IPS-NIHi11 (cell line): ENCODE measurements at regions not wholly inside any gene's neighbourhood (a gene's known extent, or its start where the extent isn't known, plus 50 kb on each side); places are given as distances from the start of the nearest gene placed in this dataset.

Experiments used
- DNase-seq: peaks from one replicate; pipeline ENCODE4 v3.0.0; 2012; ENCODE audit warnings: mixed read lengths, low spot score

DNA sequence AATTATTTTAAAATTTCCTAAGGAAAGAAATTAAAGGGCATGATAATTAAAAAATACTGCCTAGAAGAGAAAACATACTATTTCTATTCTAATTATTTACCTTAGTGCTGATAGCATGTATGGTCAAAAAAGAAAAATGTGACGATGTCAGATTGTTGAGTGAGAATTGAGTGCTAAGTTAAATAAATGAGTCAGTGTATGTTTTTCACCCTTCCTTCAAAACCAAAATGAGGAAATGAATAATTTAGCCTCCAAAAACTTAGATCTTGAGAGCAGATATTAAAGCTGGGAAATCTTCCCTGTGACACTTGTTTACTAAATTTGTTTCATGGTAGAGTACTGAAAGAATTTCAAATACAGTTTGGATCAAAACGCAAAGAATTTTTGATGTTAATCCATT lies 58.6 kb upstream of the NYAP2 start:
- DNase-seq = no peak

DNA sequence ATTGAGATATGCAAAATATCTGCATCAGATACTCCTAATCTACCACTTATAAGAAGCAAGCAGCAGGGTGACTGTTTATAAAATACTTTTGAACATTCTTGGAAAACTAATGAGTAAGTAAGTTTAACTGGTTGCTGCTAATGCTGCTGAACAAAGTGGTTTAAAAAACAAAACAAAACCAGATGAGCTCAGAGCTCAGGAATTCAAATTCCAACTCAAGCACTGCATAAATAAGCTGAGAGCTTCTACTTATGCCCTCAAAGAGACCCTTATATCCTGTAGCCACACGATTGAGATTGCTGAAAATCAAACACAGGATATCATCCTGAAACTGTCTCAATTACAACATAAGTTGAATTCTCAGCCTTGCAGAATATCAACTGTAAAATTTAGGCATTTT lies 62.3 kb upstream of the NYAP2 start:
- DNase-seq = no peak

DNA sequence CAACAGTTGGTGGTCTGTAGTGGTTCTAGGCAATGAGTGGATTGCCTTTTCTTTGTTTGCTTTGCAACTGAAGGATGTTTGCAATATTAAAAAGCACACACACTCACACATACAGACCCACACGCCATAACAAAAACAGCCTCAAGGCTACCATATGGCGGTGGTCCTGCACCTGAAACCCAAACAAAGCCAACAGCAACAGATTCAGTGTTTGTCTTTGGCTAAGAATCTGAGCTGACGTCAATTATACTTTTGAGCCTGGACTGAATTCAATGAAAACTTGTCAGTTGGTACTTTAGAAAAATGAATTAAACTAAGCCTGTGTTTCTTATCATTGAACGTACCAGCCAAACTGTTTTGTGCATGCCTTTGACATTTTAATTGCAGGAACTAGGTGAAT lies 65.0 kb upstream of the NYAP2 start:
- DNase-seq = no peak

DNA sequence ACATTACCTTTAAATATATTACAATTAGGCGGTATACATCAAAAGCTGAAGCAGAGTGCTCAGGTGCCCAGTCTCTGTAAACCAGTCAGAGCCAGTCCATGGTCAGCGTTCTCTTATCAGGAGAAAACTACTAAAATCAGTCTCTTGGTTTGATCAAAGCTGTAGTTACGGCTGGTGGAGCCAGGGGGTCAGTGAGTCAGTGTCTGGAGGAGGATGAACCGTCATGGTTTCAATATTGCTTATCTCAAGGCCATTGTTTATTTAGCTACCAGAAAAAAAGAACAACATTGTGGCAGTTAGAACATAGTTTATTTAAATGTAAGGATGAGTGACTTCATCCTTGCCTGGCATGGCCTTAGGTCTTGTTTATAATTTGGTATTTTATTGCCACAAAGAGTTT lies 71.3 kb upstream of the NYAP2 start:
- no peak for DNase-seq

DNA sequence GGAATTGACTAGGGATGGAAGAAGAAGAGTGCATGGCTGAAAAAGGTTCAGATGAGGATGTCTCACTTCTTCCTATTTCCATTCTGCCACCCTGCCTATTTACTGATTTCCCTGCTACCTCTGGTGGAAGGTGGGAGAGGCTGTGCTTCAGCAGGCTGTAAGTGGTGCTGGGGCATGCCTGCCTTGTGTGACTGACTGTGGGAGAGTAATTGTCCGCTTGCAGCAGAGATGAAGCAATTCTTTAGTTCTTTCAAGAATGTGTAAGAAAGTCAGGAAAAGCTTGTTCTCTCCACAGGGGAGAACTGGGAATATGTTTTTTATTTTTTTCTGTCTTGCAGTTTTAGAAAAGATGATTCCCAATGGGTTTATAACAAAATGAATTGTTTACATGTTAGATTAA lies 72.5 kb upstream of the NYAP2 start:
- DNase-seq = no peak

DNA sequence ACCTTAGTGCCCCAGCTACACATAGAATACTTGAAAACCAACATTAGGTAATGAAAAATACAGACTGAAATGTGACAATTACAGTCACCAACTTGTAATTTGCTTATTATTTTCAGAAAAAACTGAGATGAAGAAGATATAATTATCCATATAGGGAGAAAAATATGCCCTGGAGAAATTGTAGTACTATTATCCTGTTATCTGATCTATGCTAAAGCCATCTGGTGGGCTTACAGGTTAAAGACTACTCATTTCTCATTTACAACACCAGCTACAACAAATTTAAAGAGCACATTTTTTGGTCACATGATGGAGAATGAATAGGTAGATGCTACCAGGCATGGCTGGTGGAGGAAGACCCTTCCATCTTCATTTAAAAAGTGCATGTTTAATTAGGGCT lies 79.6 kb upstream of the NYAP2 start:
- DNase-seq = no peak

DNA sequence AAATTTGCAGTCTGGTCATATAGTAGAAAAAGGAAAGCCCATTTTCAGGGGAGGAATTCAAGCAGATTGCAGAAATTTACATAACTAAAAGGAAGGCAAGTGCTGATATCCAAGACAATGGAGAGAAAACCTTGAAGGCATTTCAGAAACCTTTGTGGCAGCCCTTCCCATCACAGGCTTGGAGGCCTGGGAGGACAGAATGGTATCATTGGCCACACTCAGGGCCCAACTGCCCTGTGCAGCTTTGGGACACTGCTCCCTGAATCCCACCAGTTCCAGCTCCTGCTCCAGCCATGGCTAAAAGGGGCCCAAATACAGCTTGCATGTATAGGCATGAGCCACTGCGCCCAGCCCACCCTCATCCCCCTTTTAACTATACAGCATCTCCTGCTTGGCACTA lies 81.1 kb upstream of the NYAP2 start:
- DNase-seq = no peak

DNA sequence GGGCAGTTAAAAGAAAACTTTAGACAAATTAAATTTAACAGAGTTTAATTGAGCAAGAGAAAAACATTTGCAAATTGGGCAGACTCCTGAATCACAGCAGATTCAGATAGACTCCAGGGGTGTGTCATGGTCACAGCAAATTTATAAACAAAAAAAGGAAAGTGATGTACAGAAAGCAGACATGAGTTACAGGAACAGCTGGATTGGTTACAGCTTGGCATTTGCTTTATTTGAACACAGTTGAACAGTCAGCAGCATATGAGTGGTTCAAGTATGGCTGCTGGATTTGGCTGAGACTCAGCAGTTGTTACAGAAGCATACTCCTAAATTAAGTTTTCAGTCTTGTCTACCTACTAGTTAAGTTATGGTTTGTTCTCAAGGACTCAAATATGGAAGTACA lies 82.3 kb upstream of the NYAP2 start:
- DNase-seq = no peak

DNA sequence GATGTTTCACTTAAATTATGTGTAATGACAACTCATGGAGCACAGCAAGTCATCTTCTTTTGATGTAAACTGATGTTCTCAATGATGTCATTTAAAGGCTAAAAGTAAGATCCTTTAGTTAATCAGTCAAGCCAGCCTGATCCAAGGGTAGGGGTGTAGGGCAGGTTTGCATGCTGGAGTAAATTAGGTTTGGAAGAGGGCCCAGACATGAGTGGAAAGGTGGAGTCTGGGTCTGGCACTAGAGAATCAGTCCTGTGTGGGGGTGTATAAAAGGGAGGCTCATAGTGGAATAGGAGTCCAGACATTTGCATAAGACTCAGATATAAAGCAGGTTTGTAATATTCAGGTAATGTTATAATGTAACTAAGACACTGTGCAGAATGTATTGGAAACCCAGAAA lies 88.8 kb upstream of the NYAP2 start:
- DNase-seq = no peak

DNA sequence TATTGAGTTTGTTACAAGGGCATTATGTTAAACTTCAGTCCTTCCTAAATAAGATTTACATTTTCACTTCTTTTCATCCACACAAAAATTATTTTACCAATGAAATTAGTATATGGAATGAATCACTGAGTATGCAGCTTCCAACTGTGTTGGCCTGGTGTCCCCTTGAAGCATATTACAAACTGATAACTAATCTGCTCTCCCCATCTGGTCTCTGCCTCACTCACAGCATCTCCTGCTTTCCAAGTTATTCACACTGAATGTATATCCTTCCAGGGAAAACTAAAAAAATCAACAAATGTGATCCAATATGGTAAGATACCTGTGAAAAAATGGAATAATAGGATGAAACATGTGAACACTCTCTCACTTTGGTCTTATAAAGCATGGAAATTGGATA lies 90.0 kb upstream of the NYAP2 start:
- no peak for DNase-seq

DNA sequence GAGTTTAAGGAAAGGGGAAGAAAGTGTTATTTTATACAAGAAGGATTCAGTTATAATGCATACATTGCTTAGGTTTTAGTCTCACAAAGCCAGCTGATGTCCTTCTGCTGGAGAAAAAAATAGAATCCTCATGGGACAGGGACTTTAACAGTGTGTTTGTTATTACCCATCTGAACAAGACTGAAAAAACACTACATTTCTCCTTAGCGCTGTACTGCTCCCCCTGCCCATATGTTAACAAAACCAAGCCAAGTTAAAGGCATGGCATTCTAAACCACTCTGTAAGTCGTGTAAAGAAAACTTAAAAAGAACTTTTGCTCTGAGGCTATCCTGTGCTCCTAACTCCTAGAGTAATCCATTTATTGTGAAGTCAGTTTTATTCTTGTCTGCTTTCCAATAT lies 102.6 kb upstream of the NYAP2 start:
- no peak for DNase-seq

DNA sequence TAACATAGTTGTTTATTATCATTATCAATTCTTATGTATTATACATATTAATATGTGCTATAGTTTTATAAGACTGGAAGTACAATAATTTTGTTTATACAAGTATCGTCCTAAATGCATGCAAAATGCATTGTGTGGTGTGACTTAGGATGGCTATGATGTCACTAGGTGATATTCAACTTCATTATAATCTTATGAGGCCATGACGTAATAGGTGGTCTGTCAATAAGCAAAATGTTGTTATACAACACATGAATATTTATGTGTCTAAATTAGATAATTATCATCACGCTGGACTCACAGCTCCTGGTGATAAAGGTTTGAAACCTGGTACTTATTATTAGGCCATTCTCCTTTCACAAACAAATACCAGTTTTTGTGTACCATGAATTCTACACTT lies 104.4 kb upstream of the NYAP2 start:
- DNase-seq = no peak

DNA sequence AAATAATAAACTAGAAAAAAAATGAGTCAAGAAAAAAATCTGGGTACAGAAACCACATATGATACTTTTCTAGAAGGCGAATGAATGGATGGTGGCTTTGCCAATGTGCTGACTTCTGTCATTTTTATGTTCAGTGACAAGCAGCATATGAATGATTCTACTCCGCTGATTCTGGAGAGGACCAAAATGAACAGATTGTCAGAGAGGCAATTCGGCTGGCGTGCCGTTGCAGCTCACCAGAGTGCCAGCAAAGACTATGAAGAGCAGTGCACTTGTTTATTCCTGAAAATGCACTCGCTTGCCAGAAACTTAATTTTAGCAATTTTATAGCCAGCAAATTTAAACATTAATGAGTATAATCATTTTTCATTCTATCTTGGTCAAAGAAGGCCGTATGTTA lies 105.9 kb upstream of the NYAP2 start:
- no peak for DNase-seq

DNA sequence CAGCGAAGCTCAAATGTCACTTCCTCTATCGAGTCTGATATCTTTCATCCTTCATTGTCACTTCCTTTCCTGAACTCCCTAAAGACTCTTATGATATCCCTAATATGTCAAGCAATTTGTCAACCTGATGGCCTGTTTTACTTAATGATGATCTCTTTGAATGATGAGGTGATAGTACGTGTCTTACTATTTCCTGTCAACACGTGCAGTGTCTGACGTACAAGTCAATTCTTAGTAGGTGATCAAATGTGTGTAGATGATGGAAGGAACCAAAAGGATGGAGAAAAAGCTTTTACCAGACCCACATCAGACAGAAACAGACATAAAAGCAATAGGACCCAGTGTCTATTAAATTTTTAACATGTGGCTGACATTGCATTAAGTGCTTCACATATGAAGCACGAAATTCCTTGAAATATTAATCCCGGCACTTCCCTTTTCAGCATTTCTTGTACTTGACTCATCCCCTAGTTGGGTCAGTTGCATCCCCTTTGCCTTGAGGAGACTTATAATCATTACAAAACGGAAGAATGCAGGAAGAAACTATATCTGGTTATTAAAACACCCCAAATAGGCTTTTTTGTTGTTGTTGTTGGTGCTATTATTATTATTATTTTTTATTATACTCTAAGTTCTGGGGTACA lies 108.6 kb upstream of the NYAP2 start:
- no peak for DNase-seq

DNA sequence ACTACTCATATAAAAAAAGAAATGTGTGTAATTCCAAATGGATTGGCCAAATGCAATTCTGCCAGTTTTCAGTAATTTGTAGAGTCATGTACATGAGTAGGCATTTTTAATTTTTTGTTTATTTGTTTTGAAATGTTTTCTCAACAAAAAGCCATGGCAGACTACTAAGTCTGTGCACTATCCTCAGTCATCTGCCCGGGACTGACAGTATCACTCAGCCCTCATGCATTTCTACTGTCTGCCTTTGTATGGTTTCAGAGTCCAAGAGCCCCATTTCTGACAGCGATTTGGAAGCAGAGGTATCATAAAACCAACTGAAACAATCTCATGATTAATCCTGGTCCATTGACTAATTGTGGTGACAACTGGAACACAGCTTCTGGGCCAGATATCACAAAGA lies 109.9 kb upstream of the NYAP2 start:
- DNase-seq = no peak

DNA sequence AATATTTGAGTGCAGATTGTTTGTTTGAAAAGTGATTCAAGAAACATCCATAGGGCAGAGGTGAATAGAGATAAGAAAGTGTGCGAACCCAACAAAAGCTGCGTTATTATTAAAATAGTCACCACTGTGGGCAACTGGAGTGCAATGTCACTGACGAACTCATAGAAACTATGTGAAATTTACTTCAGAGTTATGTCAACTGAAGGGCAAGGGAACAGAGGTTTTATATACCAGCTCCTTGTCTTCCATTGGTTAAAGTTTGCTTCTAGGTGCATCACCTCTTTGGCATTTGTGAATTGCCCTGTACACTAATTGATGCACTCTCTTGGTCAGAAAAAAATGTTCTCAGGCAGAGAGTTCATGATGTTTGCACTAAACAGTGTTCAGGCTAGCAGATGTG lies 110.5 kb upstream of the NYAP2 start:
- no peak for DNase-seq

DNA sequence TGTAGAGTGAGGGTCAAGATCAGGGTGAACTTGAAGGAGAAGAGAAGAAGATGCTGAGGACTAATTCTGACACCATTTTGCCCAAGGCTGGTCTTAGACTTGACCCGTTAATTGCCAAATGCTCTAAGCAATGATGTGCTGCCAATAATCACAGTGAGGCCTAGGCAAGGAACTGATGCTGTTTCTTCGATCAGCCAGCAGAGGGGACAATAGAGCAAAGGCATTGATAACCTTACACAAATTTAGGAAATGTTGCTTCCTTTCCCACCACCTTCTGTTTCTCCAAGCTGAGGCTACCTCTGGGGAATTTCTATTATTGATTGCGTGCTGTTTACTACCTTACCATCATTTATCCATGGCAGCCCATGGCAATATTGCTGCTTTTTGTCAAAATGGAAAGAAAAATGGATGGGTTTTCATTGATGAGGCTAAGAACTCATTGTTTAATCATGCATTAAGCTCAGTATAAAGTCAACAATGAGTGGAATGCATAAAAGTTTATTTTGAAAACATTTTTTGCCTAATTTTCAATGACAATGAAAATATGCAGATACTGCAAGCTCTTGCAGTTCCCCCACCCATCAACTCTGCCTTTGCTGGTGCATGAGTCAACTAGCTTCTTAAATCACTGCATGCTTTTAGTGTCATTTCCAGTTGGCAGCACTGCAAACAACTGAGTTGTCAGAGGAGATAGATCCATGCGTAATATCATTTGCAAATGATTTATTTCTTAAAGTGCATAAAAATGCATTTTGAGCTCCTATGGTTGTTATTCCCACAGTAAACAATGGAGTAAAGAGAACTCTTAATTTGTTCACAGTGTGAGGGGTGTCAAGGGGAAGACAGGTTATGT lies 116.4 kb upstream of the NYAP2 start:
- DNase-seq = peak; percentile 55

DNA sequence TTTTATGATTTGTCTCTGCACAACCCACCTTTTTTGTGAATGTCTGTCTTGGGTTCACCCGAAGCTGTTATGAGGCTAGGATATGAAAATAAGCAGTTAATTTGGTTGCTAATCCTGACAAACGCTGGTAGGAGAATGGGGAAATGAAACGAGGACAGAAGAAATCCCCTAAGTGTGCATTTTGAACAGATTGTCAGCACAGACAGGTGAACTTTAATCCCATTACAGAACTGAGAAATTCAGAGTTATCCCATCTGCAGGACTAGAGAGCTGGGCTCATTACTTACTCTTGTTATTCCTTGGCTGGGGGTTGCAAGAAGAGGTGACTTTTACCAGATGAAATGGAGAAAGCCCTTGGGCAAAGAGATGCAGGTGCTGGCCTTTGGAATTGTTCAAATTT lies 123.3 kb upstream of the NYAP2 start:
- DNase-seq = no peak

DNA sequence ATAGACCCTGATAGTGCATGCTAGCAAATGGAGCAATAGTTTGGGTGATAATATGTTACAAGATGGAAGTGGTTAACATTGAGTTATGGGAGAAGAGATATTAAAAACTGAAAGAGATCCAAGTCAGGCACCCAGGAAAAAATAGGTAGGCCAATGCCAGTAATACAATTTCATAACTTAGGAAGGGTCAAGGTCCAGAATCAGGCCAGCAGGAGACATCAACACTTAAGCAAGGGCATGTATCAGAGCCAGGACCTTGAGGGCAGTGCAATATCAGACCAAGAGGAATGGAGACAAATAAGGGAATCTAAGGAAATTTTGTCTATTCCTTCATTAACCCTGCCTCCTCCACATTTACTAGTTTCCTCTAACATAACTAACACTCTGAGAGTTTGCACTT lies 124.1 kb upstream of the NYAP2 start:
- no peak for DNase-seq

DNA sequence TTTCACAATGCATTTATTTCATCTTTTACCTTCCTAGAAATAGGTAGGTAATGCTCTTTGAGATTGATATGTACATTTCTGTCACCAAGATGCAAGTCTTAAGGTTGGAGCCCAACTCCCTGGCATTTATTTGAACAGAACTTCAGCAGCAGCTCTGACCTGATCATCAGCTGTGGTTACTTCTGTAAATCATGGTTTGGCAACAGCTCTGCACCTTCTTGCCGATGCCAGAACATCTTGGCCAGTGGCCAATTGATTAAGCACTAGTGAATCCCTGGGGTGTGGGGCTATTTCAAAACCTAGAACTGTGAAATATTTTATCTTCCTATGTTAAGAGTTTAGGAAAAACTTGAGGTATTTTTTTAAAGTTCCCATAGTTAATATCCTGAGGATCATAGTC lies 124.8 kb upstream of the NYAP2 start:
- no peak for DNase-seq

DNA sequence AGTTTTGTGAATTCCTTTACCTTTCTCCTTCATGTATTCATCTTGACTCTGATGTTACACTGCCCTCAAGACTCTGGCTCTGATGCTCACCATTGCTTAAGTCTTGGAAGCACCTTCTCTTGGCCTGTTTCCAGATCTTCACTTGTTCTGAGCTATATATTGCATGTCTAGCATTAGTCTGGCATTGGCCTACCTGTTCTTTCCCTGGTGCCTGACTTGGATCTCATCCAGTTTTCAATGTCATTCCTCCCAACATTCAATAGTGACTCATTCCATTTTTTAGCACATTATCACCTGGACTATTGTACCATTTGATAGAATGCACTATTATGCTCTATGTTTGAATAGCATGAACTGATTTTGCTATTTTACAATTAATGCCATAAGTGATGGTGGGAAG lies 127.3 kb upstream of the NYAP2 start:
- DNase-seq = no peak

DNA sequence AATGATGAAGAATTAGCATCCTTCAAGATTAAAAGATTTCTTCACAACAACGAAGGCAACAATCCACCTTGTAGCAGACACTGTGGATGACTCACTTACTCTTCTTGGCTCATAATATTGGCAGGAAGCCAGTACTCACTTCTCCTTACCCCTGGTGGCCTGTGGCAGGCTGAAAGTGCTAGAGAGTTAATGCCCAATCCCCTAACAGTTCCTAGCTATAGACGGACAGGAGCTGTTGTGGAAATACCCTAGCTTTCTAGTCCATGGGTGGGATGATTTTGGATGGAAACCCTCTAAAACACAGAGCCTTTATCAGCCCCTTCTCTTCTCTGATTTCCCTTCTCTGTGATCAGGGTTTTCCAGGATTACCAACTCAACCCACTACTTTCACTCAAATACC lies 128.6 kb upstream of the NYAP2 start:
- peak; percentile 14 for DNase-seq

DNA sequence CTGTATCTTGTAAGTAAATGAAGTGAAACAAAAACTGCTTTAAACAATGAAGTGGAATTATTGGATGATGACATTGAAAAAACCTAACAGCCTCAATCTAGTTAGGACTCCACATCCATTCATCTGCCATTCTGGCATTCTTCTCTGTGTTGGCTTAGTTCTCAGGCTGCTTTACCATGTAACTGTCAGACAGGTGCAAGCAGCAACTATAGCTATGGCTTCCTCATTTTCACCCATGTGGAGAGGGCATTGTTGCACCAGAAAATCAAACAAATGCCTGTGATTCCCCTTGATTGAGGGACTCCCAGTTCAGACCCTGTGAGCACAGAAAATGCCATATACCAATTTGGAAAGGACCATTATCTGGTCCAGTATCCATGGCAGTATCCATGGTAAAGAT lies 129.5 kb upstream of the NYAP2 start:
- DNase-seq = no peak

DNA sequence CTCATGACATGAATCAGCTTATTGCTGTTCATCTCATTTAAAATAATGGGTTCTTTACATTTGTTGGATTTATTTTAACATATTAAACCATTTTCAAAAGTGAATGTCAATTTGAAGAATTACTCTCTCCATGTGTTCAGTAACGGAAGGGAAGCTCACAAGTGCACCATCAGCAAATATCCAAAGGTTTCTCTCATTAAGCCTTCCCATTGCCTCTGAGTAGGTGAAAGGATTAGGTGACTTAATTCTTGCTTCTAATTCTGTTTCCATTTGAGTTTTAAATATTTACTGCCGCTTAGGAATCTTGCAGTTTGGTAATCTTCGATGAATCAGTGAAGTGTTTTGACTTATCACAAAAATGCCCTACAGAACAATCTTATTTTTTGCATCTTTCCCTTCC lies 145.1 kb upstream of the NYAP2 start:
- no peak for DNase-seq
